GM12865 (cell line): ENCODE measurements at regions not wholly inside any gene's neighbourhood (a gene's known extent, or its start where the extent isn't known, plus 50 kb on each side); places are given as distances from the start of the nearest gene placed in this dataset.

Experiments
- DNase-seq: peaks from one replicate; pipeline ENCODE4 v3.0.0; 2010; ENCODE audit warnings: low read depth
- H3K4me3 ChIP-seq: 2 replicates; pipeline ENCODE4 v1.5.1; 2011; ENCODE audit warnings: mild to moderate bottlenecking, low read depth, low read length, control low read depth
- CTCF ChIP-seq: IDR thresholded peaks from 2 replicates; pipeline ENCODE4 v1.5.1; 2011; ENCODE audit warnings: low read length, control low read depth, low read depth, inconsistent platforms; ENCODE audit not compliant: insufficient read depth; ENCODE audit errors: missing control alignments

GRCh38 chr10:105726149-105726548 lies 1085.1 kb downstream of the SORCS3 start:
- no peak overlapping the region for H3K4me3 ChIP-seq
- no peak for DNase-seq
- no peak for TF ChIP-seq CTCF

GRCh38 chr10:105725007-105725406 lies 1083.9 kb downstream of the SORCS3 start:
- no peak for TF ChIP-seq CTCF
- H3K4me3 ChIP-seq: no peak overlapping the region
- no peak for DNase-seq

- TF ChIP-seq CTCF: no peak
- DNase-seq: peak; percentile 6
- H3K4me3 ChIP-seq: no peak overlapping the region
Measured at GRCh38 chr10:105718207-105718995, 1077.3 kb downstream of the SORCS3 start.

GRCh38 chr10:105714728-105715127 lies 1073.6 kb downstream of the SORCS3 start:
- TF ChIP-seq CTCF: no peak
- DNase-seq: no peak
- H3K4me3 ChIP-seq: no peak overlapping the region

GRCh38 chr10:105707603-105708002 lies 1066.5 kb downstream of the SORCS3 start:
- no peak for TF ChIP-seq CTCF
- DNase-seq: no peak
- H3K4me3 ChIP-seq: no peak overlapping the region

- no peak for DNase-seq
- H3K4me3 ChIP-seq: no peak overlapping the region
- TF ChIP-seq CTCF: no peak
Measured at GRCh38 chr10:105706281-105707026, 1065.4 kb downstream of the SORCS3 start.
